ENCODE measurements at regions not wholly inside any gene's neighbourhood (a gene's known extent, or its start where the extent isn't known, plus 50 kb on each side); places are given as distances from the start of the nearest gene placed in this dataset.

GRCh38 chr14:21978184-21978998 lies 304.8 kb upstream of the OR4E1 start:
- H3K27me3 ChIP-seq (ENCODE audit: low read depth): no peaks in the 10 kb centered on the region
- H3K9me3 ChIP-seq: no peaks in the 10 kb centered on the region
- DNase-seq (ENCODE audit: low spot score in 2 of 2): peak in 1 of 2 experiments; percentile 63
- no peaks in the 10 kb centered on the region for H3K36me3 ChIP-seq (replicated peaks)
- in situ Hi-C loops (cut with MboI; ENCODE audit: low sequenced_read_pairs): no loop called here
- H3K4me3 ChIP-seq: no peak overlapping the region
- H3K4me1 ChIP-seq: no peaks in the 10 kb centered on the region

- no peak for DNase-seq (ENCODE audit: low spot score in 2 of 2)
- no peaks in the 10 kb centered on the region for H3K36me3 ChIP-seq (replicated peaks)
- in situ Hi-C loops (cut with MboI; ENCODE audit: low sequenced_read_pairs): no loop called here
- H3K27me3 ChIP-seq (ENCODE audit: low read depth): no peaks in the 10 kb centered on the region
- no peaks in the 10 kb centered on the region for H3K9me3 ChIP-seq
- H3K4me1 ChIP-seq: no peaks in the 10 kb centered on the region
- H3K4me3 ChIP-seq: no peak overlapping the region
These were observed 301.1 kb upstream of the OR4E1 start for GRCh38 chr14:21974741-21975140.

- H3K27me3 ChIP-seq (ENCODE audit: low read depth): no peaks in the 10 kb centered on the region
- no peaks in the 10 kb centered on the region for H3K9me3 ChIP-seq
- H3K36me3 ChIP-seq (replicated peaks): no peaks in the 10 kb centered on the region
- no peak for DNase-seq (ENCODE audit: low spot score in 2 of 2)
- H3K4me3 ChIP-seq: no peak overlapping the region
- H3K4me1 ChIP-seq: no peaks in the 10 kb centered on the region
- in situ Hi-C loops (cut with MboI; ENCODE audit: low sequenced_read_pairs): no loop called here
These were observed 291.4 kb upstream of the OR4E1 start for GRCh38 chr14:21965042-21965441.

GRCh38 chr14:21964180-21964579 lies 290.6 kb upstream of the OR4E1 start:
- DNase-seq (ENCODE audit: low spot score in 2 of 2): no peak
- H3K27me3 ChIP-seq (ENCODE audit: low read depth): no peaks in the 10 kb centered on the region
- H3K4me3 ChIP-seq: no peak overlapping the region
- H3K9me3 ChIP-seq: no peaks in the 10 kb centered on the region
- in situ Hi-C loops (cut with MboI; ENCODE audit: low sequenced_read_pairs): no loop called here
- no peaks in the 10 kb centered on the region for H3K36me3 ChIP-seq (replicated peaks)
- no peaks in the 10 kb centered on the region for H3K4me1 ChIP-seq

GRCh38 chr14:21960636-21961035 lies 287.0 kb upstream of the OR4E1 start:
- Histone ChIP-seq H3K36me3 (replicated peaks) (no peaks in the 10 kb centered on the region), H3K9me3 (no peaks in the 10 kb centered on the region), H3K27me3 (ENCODE audit: low read depth) (no peaks in the 10 kb centered on the region), H3K4me3 (no peak overlapping the region), H3K4me1 (no peaks in the 10 kb centered on the region)
- in situ Hi-C loops (cut with MboI; ENCODE audit: low sequenced_read_pairs): no loop called here
- DNase-seq (ENCODE audit: low spot score in 2 of 2): no peak

GRCh38 chr14:21941885-21942284 lies 268.3 kb upstream of the OR4E1 start:
- Histone ChIP-seq H3K4me1 (no peaks in the 10 kb centered on the region), H3K36me3 (replicated peaks) (no peaks in the 10 kb centered on the region), H3K27me3 (ENCODE audit: low read depth) (no peaks in the 10 kb centered on the region), H3K9me3 (no peaks in the 10 kb centered on the region), H3K4me3 (no peak overlapping the region)
- in situ Hi-C loops (cut with MboI; ENCODE audit: low sequenced_read_pairs): no loop called here
- DNase-seq (ENCODE audit: low spot score in 2 of 2): no peak

GRCh38 chr14:21940887-21941856 lies 267.6 kb upstream of the OR4E1 start:
- Histone ChIP-seq H3K9me3 (no peaks in the 10 kb centered on the region), H3K27me3 (ENCODE audit: low read depth) (no peaks in the 10 kb centered on the region), H3K4me1 (no peaks in the 10 kb centered on the region), H3K4me3 (no peak overlapping the region), H3K36me3 (replicated peaks) (no peaks in the 10 kb centered on the region)
- DNase-seq (ENCODE audit: low spot score in 2 of 2): peak in 1 of 2 experiments; percentile 25
- in situ Hi-C loops (cut with MboI; ENCODE audit: low sequenced_read_pairs): no loop called here

GRCh38 chr14:21939836-21940235 lies 266.2 kb upstream of the OR4E1 start:
- H3K27me3 ChIP-seq (ENCODE audit: low read depth): no peaks in the 10 kb centered on the region
- no peaks in the 10 kb centered on the region for H3K36me3 ChIP-seq (replicated peaks)
- H3K4me1 ChIP-seq: no peaks in the 10 kb centered on the region
- no peak for DNase-seq (ENCODE audit: low spot score in 2 of 2)
- H3K4me3 ChIP-seq: no peak overlapping the region
- no peaks in the 10 kb centered on the region for H3K9me3 ChIP-seq
- in situ Hi-C loops (cut with MboI; ENCODE audit: low sequenced_read_pairs): no loop called here

- no peaks in the 10 kb centered on the region for H3K4me1 ChIP-seq
- H3K27me3 ChIP-seq (ENCODE audit: low read depth): no peaks in the 10 kb centered on the region
- H3K9me3 ChIP-seq: no peaks in the 10 kb centered on the region
- H3K4me3 ChIP-seq: no peak overlapping the region
- in situ Hi-C loops (cut with MboI; ENCODE audit: low sequenced_read_pairs): no loop called here
- H3K36me3 ChIP-seq (replicated peaks): no peaks in the 10 kb centered on the region
- no peak for DNase-seq (ENCODE audit: low spot score in 2 of 2)
These were observed 264.4 kb upstream of the OR4E1 start for GRCh38 chr14:21937996-21938395.

- DNase-seq (ENCODE audit: low spot score in 2 of 2): no peak
- Histone ChIP-seq H3K4me3 (no peak overlapping the region), H3K9me3 (no peaks in the 10 kb centered on the region), H3K4me1 (no peaks in the 10 kb centered on the region), H3K36me3 (replicated peaks) (no peaks in the 10 kb centered on the region), H3K27me3 (ENCODE audit: low read depth) (no peaks in the 10 kb centered on the region)
- in situ Hi-C loops (cut with MboI; ENCODE audit: low sequenced_read_pairs): no loop called here
These were observed 260.1 kb upstream of the OR4E1 start for GRCh38 chr14:21933681-21934080.

- H3K4me1 ChIP-seq: no peaks in the 10 kb centered on the region
- DNase-seq (ENCODE audit: low spot score in 2 of 2): no peak
- no peaks in the 10 kb centered on the region for H3K9me3 ChIP-seq
- H3K36me3 ChIP-seq (replicated peaks): no peaks in the 10 kb centered on the region
- in situ Hi-C loops (cut with MboI; ENCODE audit: low sequenced_read_pairs): no loop called here
- H3K4me3 ChIP-seq: no peak overlapping the region
- H3K27me3 ChIP-seq (ENCODE audit: low read depth): no peaks in the 10 kb centered on the region
These were observed 250.9 kb upstream of the OR4E1 start for GRCh38 chr14:21924479-21924878.

GRCh38 chr14:21923820-21924219 lies 250.2 kb upstream of the OR4E1 start:
- H3K4me3 ChIP-seq: no peak overlapping the region
- no peak for DNase-seq (ENCODE audit: low spot score in 2 of 2)

GRCh38 chr14:21921453-21921852 lies 247.8 kb upstream of the OR4E1 start:
- Histone ChIP-seq H3K4me1 (no peaks in the 10 kb centered on the region), H3K27me3 (ENCODE audit: low read depth) (no peaks in the 10 kb centered on the region), H3K9me3 (no peaks in the 10 kb centered on the region), H3K4me3 (no peak overlapping the region), H3K36me3 (replicated peaks) (no peaks in the 10 kb centered on the region)
- DNase-seq (ENCODE audit: low spot score in 2 of 2): no peak
- in situ Hi-C loops (cut with MboI; ENCODE audit: low sequenced_read_pairs): no loop called here

More at GRCh38 chr14:21923820-21924219, 250.2 kb upstream of the OR4E1 start:
- H3K27me3 ChIP-seq (ENCODE audit: low read depth): no peaks in the 10 kb centered on the region
- in situ Hi-C loops (cut with MboI; ENCODE audit: low sequenced_read_pairs): no loop called here
- H3K36me3 ChIP-seq (replicated peaks): no peaks in the 10 kb centered on the region
- H3K9me3 ChIP-seq: no peaks in the 10 kb centered on the region
- H3K4me1 ChIP-seq: no peaks in the 10 kb centered on the region
